ENCODE measurements at regions not wholly inside any gene's neighbourhood (a gene's known extent, or its start where the extent isn't known, plus 50 kb on each side); places are given as distances from the start of the nearest gene placed in this dataset.
A peak's percentile ranks its signal among the peaks of the same experiment; 100 is the strongest.

- Histone ChIP-seq H3K36me3 (replicated peaks in 1 of 2; ENCODE audit: control insufficient read depth in 1 of 2, insufficient read depth in 2 of 2, low read length in 2 of 2) (no peaks in the 10 kb centered on the region), H3K4me3 (replicated peaks in 1 of 3; ENCODE audit: insufficient read depth in 1 of 3, low read depth in 2 of 3, low read length in 3 of 3) (no peak overlapping the region), H3K4me1 (ENCODE audit: insufficient read depth, low read length) (peaks cover 11% of the 10 kb centered on the region; the same call in 1 of the 2 replicates), H3K9ac (ENCODE audit: insufficient read depth, low read depth, low read length) (no peak overlapping the region), H4K20me1 (ENCODE audit: insufficient read depth, low read length) (no peaks in the 10 kb centered on the region), H3K27me3 (ENCODE audit: control insufficient read depth in 1 of 2, insufficient read depth in 2 of 2, low read length in 2 of 2) (no peaks in the 10 kb centered on the region), H3K4me2 (ENCODE audit: low read depth, low read length) (peak overlapping the region; percentile 20), H3K79me2 (ENCODE audit: insufficient read depth, low read length) (no peaks in the 10 kb centered on the region), H2AFZ (ENCODE audit: low read length) (no peak overlapping the region), H3K27ac (ENCODE audit: extremely low read length, insufficient read depth, low read length) (no peak overlapping the region), H3K9me3 (ENCODE audit: low read length) (no peaks in the 10 kb centered on the region)
- no peak for TF ChIP-seq RAD21 (CRISPR knock-in tag; IDR thresholded peaks at IDR 0.05)
- TF ChIP-seq, protein P1, sequence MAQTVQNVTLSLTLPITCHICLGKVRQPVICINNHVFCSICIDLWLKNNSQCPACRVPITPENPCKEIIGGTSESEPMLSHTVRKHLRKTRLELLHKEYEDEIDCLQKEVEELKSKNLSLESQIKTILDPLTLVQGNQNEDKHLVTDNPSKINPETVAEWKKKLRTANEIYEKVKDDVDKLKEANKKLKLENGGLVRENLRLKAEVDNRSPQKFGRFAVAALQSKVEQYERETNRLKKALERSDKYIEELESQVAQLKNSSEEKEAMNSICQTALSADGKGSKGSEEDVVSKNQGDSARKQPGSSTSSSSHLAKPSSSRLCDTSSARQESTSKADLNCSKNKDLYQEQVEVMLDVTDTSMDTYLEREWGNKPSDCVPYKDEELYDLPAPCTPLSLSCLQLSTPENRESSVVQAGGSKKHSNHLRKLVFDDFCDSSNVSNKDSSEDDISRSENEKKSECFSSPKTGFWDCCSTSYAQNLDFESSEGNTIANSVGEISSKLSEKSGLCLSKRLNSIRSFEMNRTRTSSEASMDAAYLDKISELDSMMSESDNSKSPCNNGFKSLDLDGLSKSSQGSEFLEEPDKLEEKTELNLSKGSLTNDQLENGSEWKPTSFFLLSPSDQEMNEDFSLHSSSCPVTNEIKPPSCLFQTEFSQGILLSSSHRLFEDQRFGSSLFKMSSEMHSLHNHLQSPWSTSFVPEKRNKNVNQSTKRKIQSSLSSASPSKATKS (CRISPR knock-in tag; IDR thresholded peaks at IDR 0.05): no peak
- TF ChIP-seq ZNF780A (CRISPR knock-in tag; IDR thresholded peaks at IDR 0.05): no peak
- TF ChIP-seq GRHL1 (CRISPR knock-in tag; conservative IDR thresholded peaks at IDR 0.05): no peak
- TF ChIP-seq, protein P2, sequence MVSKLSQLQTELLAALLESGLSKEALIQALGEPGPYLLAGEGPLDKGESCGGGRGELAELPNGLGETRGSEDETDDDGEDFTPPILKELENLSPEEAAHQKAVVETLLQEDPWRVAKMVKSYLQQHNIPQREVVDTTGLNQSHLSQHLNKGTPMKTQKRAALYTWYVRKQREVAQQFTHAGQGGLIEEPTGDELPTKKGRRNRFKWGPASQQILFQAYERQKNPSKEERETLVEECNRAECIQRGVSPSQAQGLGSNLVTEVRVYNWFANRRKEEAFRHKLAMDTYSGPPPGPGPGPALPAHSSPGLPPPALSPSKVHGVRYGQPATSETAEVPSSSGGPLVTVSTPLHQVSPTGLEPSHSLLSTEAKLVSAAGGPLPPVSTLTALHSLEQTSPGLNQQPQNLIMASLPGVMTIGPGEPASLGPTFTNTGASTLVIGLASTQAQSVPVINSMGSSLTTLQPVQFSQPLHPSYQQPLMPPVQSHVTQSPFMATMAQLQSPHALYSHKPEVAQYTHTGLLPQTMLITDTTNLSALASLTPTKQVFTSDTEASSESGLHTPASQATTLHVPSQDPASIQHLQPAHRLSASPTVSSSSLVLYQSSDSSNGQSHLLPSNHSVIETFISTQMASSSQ (IDR thresholded peaks at IDR 0.05; ENCODE audit: low read depth): no peak
- TF ChIP-seq, protein P2 (CRISPR knock-in tag; IDR thresholded peaks at IDR 0.05; ENCODE audit: borderline replicate concordance): no peak
- TF ChIP-seq ZSCAN20 (CRISPR knock-in tag; IDR thresholded peaks at IDR 0.05; ENCODE audit: borderline replicate concordance): no peak
- no peak for TF ChIP-seq MEF2D (CRISPR knock-in tag; IDR thresholded peaks at IDR 0.05)
- TF ChIP-seq SATB2 (CRISPR knock-in tag; IDR thresholded peaks at IDR 0.05): no peak
- TF ChIP-seq FOXK2 (IDR thresholded peaks at IDR 0.05): no peak
- TF ChIP-seq NR2C2 (CRISPR knock-in tag; IDR thresholded peaks at IDR 0.05; ENCODE audit: borderline replicate concordance): 0 out of 2 replicates have a peak, but pooled peaks have one; percentile 26
- TF ChIP-seq ZNF160 (CRISPR knock-in tag; IDR thresholded peaks at IDR 0.05): peak; percentile 98
- TF ChIP-seq PCBP1 (IDR thresholded peaks at IDR 0.05; ENCODE audit: borderline replicate concordance, low read depth, low read length): no peak
- peak; percentile 34 for TF ChIP-seq NR2F6 (IDR thresholded peaks at IDR 0.05)
- TF ChIP-seq NR2F6 (CRISPR knock-in tag; IDR thresholded peaks at IDR 0.05): peak; percentile 36; the same call in 1 of the 2 replicates
- intact Hi-C loops (cut with micrococcal nuclease; ENCODE audit: unreplicated experiment) (no loop called here), in situ Hi-C loops (cut with HindIII; ENCODE audit: extremely low pct_ligation_motif_present, low pct_unique_long_range_greater_than_20kb) (no loop called here)
- ATAC-seq (peak; percentile 49), DNase-seq (ENCODE audit: low spot score) (peak; percentile 2), FAIRE-seq (no peak)
- CTCF ChIA-PET (ENCODE audit: low intra/inter-chr PET ratio, low total read pairs): no interaction called here
- whole genome bisulfite sequencing (ENCODE audit: low lambda C conversion rate): 3% methylated on average over 12 of the region's 12 CpGs
- BruUV-seq (replicated peaks): no TSS peak
- POLR2A ChIA-PET: no interaction called here
Measured at GRCh38 chr1:101452825-101453224, 216.0 kb downstream of the S1PR1 start.

Data from HepG2 (cell line).